ENCODE measurements at regions not wholly inside any gene's neighbourhood (a gene's known extent, or its start where the extent isn't known, plus 50 kb on each side); places are given as distances from the start of the nearest gene placed in this dataset.

DNA sequence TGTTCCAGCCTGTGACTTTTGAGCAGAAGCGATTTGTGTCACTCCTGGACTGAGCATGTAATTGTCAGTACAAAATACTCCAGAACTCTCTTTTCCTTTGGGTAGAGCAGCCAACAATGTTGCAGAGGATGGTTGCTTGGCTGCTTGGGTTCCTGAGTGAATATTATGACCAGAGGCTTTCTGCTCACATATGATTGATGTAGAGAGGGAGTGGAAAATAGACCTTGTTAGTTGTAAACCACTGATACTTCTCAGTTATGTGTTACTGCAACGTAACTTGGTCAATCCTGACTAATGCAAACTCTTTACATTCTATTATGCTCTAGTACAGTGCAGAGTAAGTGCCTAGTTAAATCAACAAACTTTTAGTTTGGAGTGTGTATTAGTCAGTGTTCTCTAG, 322.6 kb upstream of the KCNH8 start:
- TF ChIP-seq, protein P1, sequence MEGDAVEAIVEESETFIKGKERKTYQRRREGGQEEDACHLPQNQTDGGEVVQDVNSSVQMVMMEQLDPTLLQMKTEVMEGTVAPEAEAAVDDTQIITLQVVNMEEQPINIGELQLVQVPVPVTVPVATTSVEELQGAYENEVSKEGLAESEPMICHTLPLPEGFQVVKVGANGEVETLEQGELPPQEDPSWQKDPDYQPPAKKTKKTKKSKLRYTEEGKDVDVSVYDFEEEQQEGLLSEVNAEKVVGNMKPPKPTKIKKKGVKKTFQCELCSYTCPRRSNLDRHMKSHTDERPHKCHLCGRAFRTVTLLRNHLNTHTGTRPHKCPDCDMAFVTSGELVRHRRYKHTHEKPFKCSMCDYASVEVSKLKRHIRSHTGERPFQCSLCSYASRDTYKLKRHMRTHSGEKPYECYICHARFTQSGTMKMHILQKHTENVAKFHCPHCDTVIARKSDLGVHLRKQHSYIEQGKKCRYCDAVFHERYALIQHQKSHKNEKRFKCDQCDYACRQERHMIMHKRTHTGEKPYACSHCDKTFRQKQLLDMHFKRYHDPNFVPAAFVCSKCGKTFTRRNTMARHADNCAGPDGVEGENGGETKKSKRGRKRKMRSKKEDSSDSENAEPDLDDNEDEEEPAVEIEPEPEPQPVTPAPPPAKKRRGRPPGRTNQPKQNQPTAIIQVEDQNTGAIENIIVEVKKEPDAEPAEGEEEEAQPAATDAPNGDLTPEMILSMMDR (conservative IDR thresholded peaks at IDR 0.05), result no peak
- TF ChIP-seq EZH2 (IDR thresholded peaks at IDR 0.05; ENCODE audit: low read depth), result no peak
